Vagina (tissue), 2 donors: ENCODE measurements at regions not wholly inside any gene's neighbourhood (a gene's known extent, or its start where the extent isn't known, plus 50 kb on each side); places are given as distances from the start of the nearest gene placed in this dataset.

Experiments used
- DNase-seq, 2 donors: peaks; one replicate each; pipeline ENCODE4 v3.0.0-alpha.2; 2017; ENCODE audit errors: extremely low spot score in 2 of 2
- H3K27ac ChIP-seq: fragments of 200-600 bp; sonication (generic); one replicate; pipeline ENCODE4 v1.5.1; 2019
- H3K27me3 ChIP-seq: fragments of 200-600 bp; sonication (generic); one replicate; pipeline ENCODE4 v1.5.1; 2019
- H3K36me3 ChIP-seq, 2 donors: fragments of 200-600 bp; sonication (generic); one replicate each; pipeline ENCODE4 v1.5.1; 2017 to 2019
- H3K4me1 ChIP-seq: fragments of 200-600 bp; sonication (generic); one replicate; pipeline ENCODE4 v1.5.1; 2019
- H3K4me3 ChIP-seq, 2 donors: fragments of 200-600 bp; sonication (generic); 1 replicate in 1 of 2; 2 replicates in 1 of 2; pipeline ENCODE4 v1.5.1; 2016 to 2019
- H3K9me3 ChIP-seq: fragments of 200-600 bp; sonication (generic); one replicate; pipeline ENCODE4 v1.5.1; 2019
- POLR2A ChIP-seq, 2 donors: fragments of 450-650 bp; IDR thresholded peaks; one replicate each; pipeline ENCODE4 v1.6.1; 2017; ENCODE audit warnings: antibody characterized with exemption in 2 of 2, mild to moderate bottlenecking in 2 of 2, moderate library complexity in 2 of 2
- POLR2AphosphoS5 ChIP-seq, 2 donors: sonication (generic); formaldehyde crosslinking; IDR thresholded peaks; one replicate each; pipeline ENCODE4 v1.9.0; 2017; ENCODE audit warnings: antibody characterized with exemption in 2 of 2, mild to moderate bottlenecking in 2 of 2, low read depth in 1 of 2; ENCODE audit not compliant: insufficient read depth in 1 of 2
- intact Hi-C: fragments of 100-400 bp; cut with DNase I; formaldehyde crosslinking; loops from one replicate; pipeline ENCODE4 v1.15.1; 2023
- TF ChIP-seq, protein P1 (sequence below), 3 experiments: fragments of 450-650 bp in 2 of 3; fragments of 200-600 bp in 1 of 3; sonication (generic) in 1 of 3; IDR thresholded peaks; one replicate each; pipeline ENCODE4 v1.5.1; 2017 to 2019; ENCODE audit warnings: antibody characterized with exemption in 3 of 3, mild to moderate bottlenecking in 2 of 3, moderate library complexity in 2 of 3

DNA sequence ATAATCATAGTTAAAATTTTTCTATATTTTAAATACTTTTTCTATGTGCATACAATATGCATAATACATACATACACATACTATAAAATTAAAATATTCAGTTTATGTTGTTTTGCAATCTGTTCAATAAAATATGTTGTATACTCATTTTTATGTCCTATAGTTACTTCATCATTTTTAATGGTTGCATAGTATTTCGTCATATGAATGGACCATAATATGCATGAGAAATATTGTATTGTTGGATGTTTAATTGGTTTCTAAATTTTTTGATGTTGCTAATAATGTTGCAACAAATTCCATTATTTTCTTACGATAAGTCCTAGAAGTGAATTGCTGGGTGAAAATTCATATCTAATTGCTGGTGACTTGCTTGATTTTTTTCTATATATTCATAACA is 211.5 kb upstream of the GCFC2 start:
- H3K9me3 ChIP-seq, result no peaks in the 10 kb centered on the region
- no peaks in the 10 kb centered on the region for H3K36me3 ChIP-seq
- intact Hi-C loops, result no loop called here
- no peak overlapping the region for H3K4me3 ChIP-seq
- TF ChIP-seq POLR2A (IDR thresholded peaks at IDR 0.05), result no peak
- TF ChIP-seq, protein P1, sequence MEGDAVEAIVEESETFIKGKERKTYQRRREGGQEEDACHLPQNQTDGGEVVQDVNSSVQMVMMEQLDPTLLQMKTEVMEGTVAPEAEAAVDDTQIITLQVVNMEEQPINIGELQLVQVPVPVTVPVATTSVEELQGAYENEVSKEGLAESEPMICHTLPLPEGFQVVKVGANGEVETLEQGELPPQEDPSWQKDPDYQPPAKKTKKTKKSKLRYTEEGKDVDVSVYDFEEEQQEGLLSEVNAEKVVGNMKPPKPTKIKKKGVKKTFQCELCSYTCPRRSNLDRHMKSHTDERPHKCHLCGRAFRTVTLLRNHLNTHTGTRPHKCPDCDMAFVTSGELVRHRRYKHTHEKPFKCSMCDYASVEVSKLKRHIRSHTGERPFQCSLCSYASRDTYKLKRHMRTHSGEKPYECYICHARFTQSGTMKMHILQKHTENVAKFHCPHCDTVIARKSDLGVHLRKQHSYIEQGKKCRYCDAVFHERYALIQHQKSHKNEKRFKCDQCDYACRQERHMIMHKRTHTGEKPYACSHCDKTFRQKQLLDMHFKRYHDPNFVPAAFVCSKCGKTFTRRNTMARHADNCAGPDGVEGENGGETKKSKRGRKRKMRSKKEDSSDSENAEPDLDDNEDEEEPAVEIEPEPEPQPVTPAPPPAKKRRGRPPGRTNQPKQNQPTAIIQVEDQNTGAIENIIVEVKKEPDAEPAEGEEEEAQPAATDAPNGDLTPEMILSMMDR (IDR thresholded peaks at IDR 0.05), result no peak
- TF ChIP-seq POLR2AphosphoS5 (IDR thresholded peaks at IDR 0.05; ENCODE audit: insufficient read depth in 1 of 2, low read depth in 1 of 2), result no peak
- H3K27me3 ChIP-seq, result no peaks in the 10 kb centered on the region
- no peaks in the 10 kb centered on the region for H3K4me1 ChIP-seq
- H3K27ac ChIP-seq, result no peak overlapping the region
- no peak for DNase-seq

DNA sequence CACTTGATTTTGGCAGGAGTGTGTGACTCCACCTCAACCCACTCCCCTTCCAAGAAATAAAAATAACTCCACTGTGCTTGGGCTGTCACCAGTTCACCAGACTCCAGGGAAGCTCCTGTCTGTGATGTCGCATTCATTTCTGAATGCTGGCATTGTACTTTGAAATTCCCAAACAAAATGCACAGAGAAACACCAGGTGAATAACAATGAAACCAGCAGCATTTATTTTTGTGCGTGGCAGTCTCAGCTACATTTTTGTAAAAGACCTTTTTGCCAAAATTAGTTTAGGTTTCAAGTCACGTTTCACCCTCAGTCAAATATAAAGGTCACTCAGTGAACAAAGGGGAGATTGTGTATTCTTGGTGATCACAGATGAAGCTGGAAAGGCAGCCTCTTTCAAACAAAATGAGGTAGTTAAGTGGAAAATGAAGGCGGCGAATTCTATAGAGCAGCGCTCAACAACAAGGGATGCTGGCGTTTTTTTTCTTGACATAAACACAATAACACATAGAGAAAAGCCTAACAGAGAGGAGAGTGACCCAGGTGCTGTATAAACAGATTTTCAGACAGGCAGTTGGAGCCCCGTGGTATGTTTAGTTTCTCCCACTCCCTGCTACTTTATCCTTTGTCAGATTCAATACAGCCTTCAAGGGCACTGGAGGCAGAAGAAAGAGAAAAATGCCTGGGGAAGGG is 210.3 kb upstream of the GCFC2 start:
- Histone ChIP-seq H3K27ac (no peak overlapping the region), H3K4me3 (no peak overlapping the region), H3K9me3 (no peaks in the 10 kb centered on the region), H3K4me1 (no peaks in the 10 kb centered on the region), H3K36me3 (no peaks in the 10 kb centered on the region), H3K27me3 (no peaks in the 10 kb centered on the region)
- DNase-seq, result no peak
- TF ChIP-seq POLR2AphosphoS5 (IDR thresholded peaks at IDR 0.05; ENCODE audit: insufficient read depth in 1 of 2, low read depth in 1 of 2), result no peak
- TF ChIP-seq POLR2A (IDR thresholded peaks at IDR 0.05), result no peak
- TF ChIP-seq, protein P1 (IDR thresholded peaks at IDR 0.05), result no peak
- intact Hi-C loops, result no loop called here

DNA sequence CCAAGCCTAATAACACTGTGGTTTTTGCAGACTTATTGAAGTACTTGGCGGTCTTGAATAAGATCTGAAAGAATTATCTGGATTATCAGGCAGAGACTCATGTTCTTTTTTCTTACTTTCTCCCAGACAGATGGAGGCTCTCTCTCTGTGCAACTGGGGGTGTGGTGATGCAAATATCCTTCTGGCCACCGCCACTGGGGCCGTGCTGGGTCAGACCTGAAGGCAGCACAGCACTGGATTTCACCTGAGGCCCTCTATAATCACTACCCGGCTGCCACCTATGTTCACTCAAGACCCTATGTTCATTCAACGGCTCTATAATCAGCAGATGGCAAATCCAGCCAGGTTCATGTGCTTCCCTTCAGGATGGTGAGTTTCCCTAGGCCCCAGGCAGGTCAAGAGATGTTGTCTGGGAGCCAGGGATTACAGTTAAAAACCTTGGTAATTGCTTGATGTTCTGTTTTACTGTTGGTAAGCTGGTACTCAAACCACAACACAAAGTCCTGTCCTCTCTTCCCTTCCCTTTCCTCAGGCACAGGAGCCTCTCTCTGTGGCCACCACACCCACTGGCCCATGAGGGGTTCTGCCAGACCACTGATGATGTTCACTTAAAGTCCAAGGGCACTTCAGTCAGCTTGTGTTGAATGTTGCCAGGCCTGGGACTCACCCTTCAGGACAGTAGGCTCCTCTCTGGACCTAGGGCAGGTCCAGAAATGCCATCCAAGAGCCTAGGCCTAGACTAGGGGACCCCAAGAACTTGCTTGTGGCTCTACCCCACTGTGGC is 205.3 kb upstream of the GCFC2 start:
- Histone ChIP-seq H3K9me3 (no peaks in the 10 kb centered on the region), H3K27ac (no peak overlapping the region), H3K4me1 (no peaks in the 10 kb centered on the region), H3K27me3 (no peaks in the 10 kb centered on the region), H3K4me3 (no peak overlapping the region), H3K36me3 (no peaks in the 10 kb centered on the region)
- TF ChIP-seq, protein P1 (IDR thresholded peaks at IDR 0.05), result no peak
- no peak for TF ChIP-seq POLR2AphosphoS5 (IDR thresholded peaks at IDR 0.05; ENCODE audit: insufficient read depth in 1 of 2, low read depth in 1 of 2)
- intact Hi-C loops, result no loop called here
- no peak for DNase-seq

DNA sequence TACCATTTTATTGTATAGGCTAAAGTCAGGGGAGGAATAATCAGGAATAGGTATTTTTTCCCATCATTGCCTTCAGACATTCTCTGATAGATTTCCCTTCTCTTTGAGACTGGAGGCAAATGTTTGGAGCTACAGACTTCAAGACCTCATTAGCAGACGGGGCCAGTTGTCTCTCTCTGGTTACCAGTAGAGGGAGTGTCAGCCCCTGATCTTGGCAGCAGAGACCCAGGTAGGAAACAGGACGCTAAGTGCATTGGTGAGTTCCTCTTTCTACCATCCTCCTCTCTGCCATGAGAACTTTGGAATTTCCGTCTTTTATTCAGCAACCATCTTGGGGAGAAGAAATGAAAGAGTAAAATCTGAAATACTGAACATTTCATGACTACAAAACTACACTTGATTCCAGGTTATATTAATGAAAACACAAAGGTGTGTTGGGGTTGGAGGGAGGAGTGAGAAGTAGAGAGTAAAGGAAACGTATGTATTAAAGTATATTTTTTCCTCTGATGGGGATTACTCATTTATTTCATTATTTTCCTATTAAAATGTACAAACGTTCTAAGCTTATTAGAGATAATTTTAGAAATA is 186.2 kb upstream of the GCFC2 start:
- Histone ChIP-seq H3K9me3 (no peaks in the 10 kb centered on the region), H3K27me3 (no peaks in the 10 kb centered on the region), H3K4me1 (no peaks in the 10 kb centered on the region), H3K36me3 (no peaks in the 10 kb centered on the region), H3K27ac (no peak overlapping the region), H3K4me3 (no peak overlapping the region)
- DNase-seq, result no peak
- TF ChIP-seq, protein P1 (IDR thresholded peaks at IDR 0.05), result no peak
- no peak for TF ChIP-seq POLR2A (IDR thresholded peaks at IDR 0.05)
- TF ChIP-seq POLR2AphosphoS5 (IDR thresholded peaks at IDR 0.05; ENCODE audit: insufficient read depth in 1 of 2, low read depth in 1 of 2), result no peak
- intact Hi-C loops, result no loop called here

DNA sequence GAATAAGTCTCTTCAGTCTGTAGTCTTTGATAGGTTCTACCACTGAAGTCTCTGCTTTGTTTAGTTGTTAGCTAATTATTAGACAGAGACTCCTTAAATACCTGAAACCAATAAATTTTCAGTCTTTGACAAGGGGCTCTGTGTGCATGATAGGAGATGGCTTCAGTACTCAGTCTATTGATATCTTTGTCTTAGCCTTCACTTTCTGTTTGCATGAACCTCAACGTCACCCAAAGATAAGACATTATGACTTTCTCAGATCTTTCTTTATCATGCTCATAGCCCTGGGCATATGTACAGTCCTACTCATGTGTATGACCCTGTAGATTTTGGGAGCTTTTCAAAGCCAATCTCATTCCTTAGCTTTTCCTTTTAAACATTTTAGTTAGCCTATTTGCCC is 183.5 kb upstream of the GCFC2 start:
- Histone ChIP-seq H3K36me3 (no peaks in the 10 kb centered on the region), H3K4me1 (no peaks in the 10 kb centered on the region), H3K9me3 (no peaks in the 10 kb centered on the region), H3K27ac (no peak overlapping the region), H3K27me3 (no peaks in the 10 kb centered on the region), H3K4me3 (no peak overlapping the region)
- intact Hi-C loops, result no loop called here
- no peak for DNase-seq
- TF ChIP-seq POLR2AphosphoS5 (IDR thresholded peaks at IDR 0.05; ENCODE audit: insufficient read depth in 1 of 2, low read depth in 1 of 2) (no peak), POLR2A (IDR thresholded peaks at IDR 0.05) (no peak)
- TF ChIP-seq, protein P1 (IDR thresholded peaks at IDR 0.05), result no peak
